ENCODE measurements at regions not wholly inside any gene's neighbourhood (a gene's known extent, or its start where the extent isn't known, plus 50 kb on each side); places are given as distances from the start of the nearest gene placed in this dataset.

GRCh38 chr3:22383285-22383684 is 632.3 kb upstream of the ZNF385D start:
- H3K9me3 Mint-ChIP-seq: no peaks in the 10 kb centered on the region
- no peak for TF ChIP-seq CTCF (IDR thresholded peaks at IDR 0.05)
- no peaks in the 10 kb centered on the region for H3K4me1 Mint-ChIP-seq
- H3K27me3 Mint-ChIP-seq (ENCODE audit: low read depth, poor library complexity): peaks cover 32% of the 10 kb centered on the region
- H3K4me3 Mint-ChIP-seq: no peak overlapping the region
- no peak for DNase-seq
- H3K36me3 Mint-ChIP-seq (ENCODE audit: low read depth): no peaks in the 10 kb centered on the region
- H3K27ac Mint-ChIP-seq: no peak overlapping the region

GRCh38 chr3:22386107-22386506 is 635.1 kb upstream of the ZNF385D start:
- TF ChIP-seq CTCF (IDR thresholded peaks at IDR 0.05): no peak
- no peak overlapping the region for H3K27ac Mint-ChIP-seq
- no peaks in the 10 kb centered on the region for H3K36me3 Mint-ChIP-seq (ENCODE audit: low read depth)
- no peaks in the 10 kb centered on the region for H3K4me1 Mint-ChIP-seq
- no peak for DNase-seq
- no peak overlapping the region for H3K4me3 Mint-ChIP-seq
- peaks cover 20% of the 10 kb centered on the region for H3K27me3 Mint-ChIP-seq (ENCODE audit: low read depth, poor library complexity)
- H3K9me3 Mint-ChIP-seq: no peaks in the 10 kb centered on the region

GRCh38 chr3:22392286-22392685 is 641.3 kb upstream of the ZNF385D start:
- H3K27me3 Mint-ChIP-seq (ENCODE audit: low read depth, poor library complexity): peaks cover 10% of the 10 kb centered on the region

GRCh38 chr3:22392859-22393258 is 641.8 kb upstream of the ZNF385D start:
- Mint-ChIP-seq H3K4me1 (no peaks in the 10 kb centered on the region), H3K27ac (no peak overlapping the region), H3K9me3 (peaks cover 3% of the 10 kb centered on the region), H3K36me3 (ENCODE audit: low read depth) (no peaks in the 10 kb centered on the region), H3K27me3 (ENCODE audit: low read depth, poor library complexity) (peaks cover 10% of the 10 kb centered on the region), H3K4me3 (no peak overlapping the region)
- TF ChIP-seq CTCF (IDR thresholded peaks at IDR 0.05): no peak
- DNase-seq: no peak

More at GRCh38 chr3:22392286-22392685, 641.3 kb upstream of the ZNF385D start:
- no peak overlapping the region for H3K4me3 Mint-ChIP-seq
- H3K36me3 Mint-ChIP-seq (ENCODE audit: low read depth): no peaks in the 10 kb centered on the region
- H3K27ac Mint-ChIP-seq: no peak overlapping the region
- no peaks in the 10 kb centered on the region for H3K4me1 Mint-ChIP-seq
- no peak for DNase-seq
- peaks cover 3% of the 10 kb centered on the region for H3K9me3 Mint-ChIP-seq
- TF ChIP-seq CTCF (IDR thresholded peaks at IDR 0.05): no peak

- H3K27me3 Mint-ChIP-seq (ENCODE audit: low read depth, poor library complexity): no peaks in the 10 kb centered on the region
- no peaks in the 10 kb centered on the region for H3K4me1 Mint-ChIP-seq
- no peak for DNase-seq
- peaks cover 3% of the 10 kb centered on the region for H3K9me3 Mint-ChIP-seq
- TF ChIP-seq CTCF (IDR thresholded peaks at IDR 0.05): no peak
- H3K27ac Mint-ChIP-seq: no peak overlapping the region
- no peaks in the 10 kb centered on the region for H3K36me3 Mint-ChIP-seq (ENCODE audit: low read depth)
- no peak overlapping the region for H3K4me3 Mint-ChIP-seq
Observed at GRCh38 chr3:22399566-22399965, 648.6 kb upstream of the ZNF385D start.

GRCh38 chr3:22401499-22401898 is 650.5 kb upstream of the ZNF385D start:
- Mint-ChIP-seq H3K36me3 (ENCODE audit: low read depth) (no peaks in the 10 kb centered on the region), H3K9me3 (peaks cover 2% of the 10 kb centered on the region), H3K27ac (no peak overlapping the region), H3K4me1 (no peaks in the 10 kb centered on the region), H3K27me3 (ENCODE audit: low read depth, poor library complexity) (no peaks in the 10 kb centered on the region), H3K4me3 (no peak overlapping the region)
- no peak for TF ChIP-seq CTCF (IDR thresholded peaks at IDR 0.05)
- DNase-seq: no peak

Data from nephron progenitor cell (in vitro differentiated cells).